Parathyroid adenoma (tissue), 2 donors: ENCODE measurements at regions not wholly inside any gene's neighbourhood (a gene's known extent, or its start where the extent isn't known, plus 50 kb on each side); places are given as distances from the start of the nearest gene placed in this dataset.

ENCODE experiments used
- H2AFZ ChIP-seq: fragments of 300-600 bp; sonication (generic); one replicate; pipeline ENCODE4 v1.7.0; 2017; ENCODE audit warnings: antibody characterized with exemption, mild to moderate bottlenecking
- H3K27ac ChIP-seq: fragments of 300-600 bp; sonication (generic); one replicate; pipeline ENCODE4 v1.7.0; 2017
- H3K27me3 ChIP-seq: fragments of 300-600 bp; sonication (generic); one replicate; pipeline ENCODE4 v1.7.0; 2017; ENCODE audit warnings: low read length; ENCODE audit not compliant: control insufficient read depth, insufficient read depth
- H3K36me3 ChIP-seq: fragments of 300-600 bp; sonication (generic); one replicate; pipeline ENCODE4 v1.7.0; 2017; ENCODE audit warnings: low read length; ENCODE audit not compliant: control insufficient read depth, insufficient read depth
- H3K4me1 ChIP-seq: fragments of 300-600 bp; sonication (generic); one replicate; pipeline ENCODE4 v1.7.0; 2017; ENCODE audit warnings: control low read depth
- H3K4me2 ChIP-seq: fragments of 300-600 bp; sonication (generic); one replicate; pipeline ENCODE4 v1.7.0; 2017; ENCODE audit warnings: low read length
- H3K4me3 ChIP-seq: fragments of 300-600 bp; sonication (generic); one replicate; pipeline ENCODE4 v1.7.0; 2017; ENCODE audit warnings: low read depth, low read length
- H3K79me2 ChIP-seq: fragments of 300-600 bp; sonication (generic); one replicate; pipeline ENCODE4 v1.7.0; 2017; ENCODE audit warnings: control low read depth
- H3K9ac ChIP-seq: fragments of 300-600 bp; sonication (generic); one replicate; pipeline ENCODE4 v1.7.0; 2017; ENCODE audit warnings: mild to moderate bottlenecking
- H3K9me3 ChIP-seq: fragments of 300-600 bp; sonication (generic); one replicate; pipeline ENCODE4 v1.7.0; 2017; ENCODE audit warnings: low read length; ENCODE audit not compliant: control insufficient read depth
- TF ChIP-seq, protein P1 (sequence below): fragments of 300-600 bp; sonication (generic); IDR thresholded peaks from one replicate; pipeline ENCODE4 v1.7.0; 2017; ENCODE audit warnings: antibody characterized with exemption, mild to moderate bottlenecking
- donor health status: primary hyperparathyroidism.

DNA sequence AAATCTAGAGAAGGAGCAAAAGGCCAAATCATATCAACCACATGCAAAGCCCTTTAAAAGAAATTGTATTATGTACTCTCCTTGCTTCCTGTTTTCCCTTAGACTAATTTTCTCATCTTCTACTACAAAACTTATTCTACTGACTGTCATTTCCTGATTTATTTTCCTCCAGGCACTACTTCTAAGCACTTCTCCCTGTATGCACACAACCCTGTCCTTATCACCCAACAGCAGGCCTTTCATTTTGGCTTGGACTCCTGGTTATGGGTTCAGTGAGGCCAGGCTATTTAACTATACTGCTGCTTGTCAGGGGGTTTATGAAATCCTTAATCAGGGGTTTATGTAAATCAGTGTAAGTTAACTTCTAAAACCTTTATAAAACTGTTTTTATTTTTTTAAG, 205.1 kb upstream of the FAM98A start:
- no peak overlapping the region for H3K27ac ChIP-seq
- no peaks in the 10 kb centered on the region for H3K27me3 ChIP-seq
- no peak overlapping the region for H3K9ac ChIP-seq
- no peaks in the 10 kb centered on the region for H3K4me1 ChIP-seq
- TF ChIP-seq, protein P1, sequence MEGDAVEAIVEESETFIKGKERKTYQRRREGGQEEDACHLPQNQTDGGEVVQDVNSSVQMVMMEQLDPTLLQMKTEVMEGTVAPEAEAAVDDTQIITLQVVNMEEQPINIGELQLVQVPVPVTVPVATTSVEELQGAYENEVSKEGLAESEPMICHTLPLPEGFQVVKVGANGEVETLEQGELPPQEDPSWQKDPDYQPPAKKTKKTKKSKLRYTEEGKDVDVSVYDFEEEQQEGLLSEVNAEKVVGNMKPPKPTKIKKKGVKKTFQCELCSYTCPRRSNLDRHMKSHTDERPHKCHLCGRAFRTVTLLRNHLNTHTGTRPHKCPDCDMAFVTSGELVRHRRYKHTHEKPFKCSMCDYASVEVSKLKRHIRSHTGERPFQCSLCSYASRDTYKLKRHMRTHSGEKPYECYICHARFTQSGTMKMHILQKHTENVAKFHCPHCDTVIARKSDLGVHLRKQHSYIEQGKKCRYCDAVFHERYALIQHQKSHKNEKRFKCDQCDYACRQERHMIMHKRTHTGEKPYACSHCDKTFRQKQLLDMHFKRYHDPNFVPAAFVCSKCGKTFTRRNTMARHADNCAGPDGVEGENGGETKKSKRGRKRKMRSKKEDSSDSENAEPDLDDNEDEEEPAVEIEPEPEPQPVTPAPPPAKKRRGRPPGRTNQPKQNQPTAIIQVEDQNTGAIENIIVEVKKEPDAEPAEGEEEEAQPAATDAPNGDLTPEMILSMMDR = no peak
- H3K79me2 ChIP-seq = no peaks in the 10 kb centered on the region
- H3K4me3 ChIP-seq = no peak overlapping the region
- no peaks in the 10 kb centered on the region for H3K36me3 ChIP-seq
- H3K4me2 ChIP-seq = no peak overlapping the region
- no peak overlapping the region for H2AFZ ChIP-seq
- no peaks in the 10 kb centered on the region for H3K9me3 ChIP-seq

DNA sequence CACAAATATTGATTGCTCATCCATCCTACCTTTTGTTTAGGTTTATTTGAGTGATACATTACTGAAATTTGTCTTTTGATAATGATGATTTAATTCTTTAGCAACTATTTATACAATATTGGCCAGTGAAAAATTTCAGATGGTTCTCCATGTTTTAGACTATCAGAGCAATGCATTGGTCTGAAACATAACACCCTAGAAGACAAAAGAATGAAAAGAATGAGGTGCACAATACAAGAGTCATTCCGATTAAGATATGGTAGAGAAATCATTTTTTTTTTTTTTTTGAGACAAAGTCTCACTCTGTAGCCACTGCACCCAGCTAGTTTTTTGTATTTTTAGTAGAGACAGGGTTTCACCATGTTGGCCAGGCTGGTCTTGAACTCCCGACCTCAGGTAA, 197.4 kb upstream of the FAM98A start:
- H3K4me2 ChIP-seq = no peak overlapping the region
- no peak overlapping the region for H2AFZ ChIP-seq
- H3K9ac ChIP-seq = no peak overlapping the region
- H3K36me3 ChIP-seq = no peaks in the 10 kb centered on the region
- no peak overlapping the region for H3K27ac ChIP-seq
- no peaks in the 10 kb centered on the region for H3K4me1 ChIP-seq
- H3K79me2 ChIP-seq = no peaks in the 10 kb centered on the region
- no peaks in the 10 kb centered on the region for H3K27me3 ChIP-seq
- H3K9me3 ChIP-seq = no peaks in the 10 kb centered on the region
- H3K4me3 ChIP-seq = no peak overlapping the region
- TF ChIP-seq, protein P1 = no peak

DNA sequence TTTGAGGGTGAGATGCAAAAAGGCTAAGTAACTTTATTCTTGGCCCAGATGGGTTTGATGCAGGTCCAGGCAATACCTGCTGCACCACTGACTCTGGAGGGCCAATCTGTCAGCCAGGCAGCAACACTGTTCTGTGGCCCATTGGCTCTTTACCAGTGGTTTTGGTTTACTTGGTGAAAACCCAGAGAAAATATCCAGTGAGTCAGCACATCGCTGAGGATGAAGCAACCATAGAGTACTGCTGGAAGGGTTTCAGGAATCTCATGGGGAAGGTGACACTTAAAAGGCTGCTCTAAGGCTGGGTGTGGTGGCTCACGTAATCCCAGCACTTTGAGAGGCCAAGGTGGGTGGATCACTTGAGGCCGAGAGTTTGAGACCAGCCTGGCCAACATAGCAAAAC, 192.5 kb upstream of the FAM98A start:
- H3K9ac ChIP-seq = no peak overlapping the region
- TF ChIP-seq, protein P1 = no peak
- no peaks in the 10 kb centered on the region for H3K27me3 ChIP-seq
- H3K27ac ChIP-seq = no peak overlapping the region
- no peak overlapping the region for H2AFZ ChIP-seq
- H3K79me2 ChIP-seq = no peaks in the 10 kb centered on the region
- no peaks in the 10 kb centered on the region for H3K9me3 ChIP-seq
- H3K4me3 ChIP-seq = no peak overlapping the region
- H3K4me1 ChIP-seq = no peaks in the 10 kb centered on the region
- H3K36me3 ChIP-seq = no peaks in the 10 kb centered on the region
- H3K4me2 ChIP-seq = no peak overlapping the region

DNA sequence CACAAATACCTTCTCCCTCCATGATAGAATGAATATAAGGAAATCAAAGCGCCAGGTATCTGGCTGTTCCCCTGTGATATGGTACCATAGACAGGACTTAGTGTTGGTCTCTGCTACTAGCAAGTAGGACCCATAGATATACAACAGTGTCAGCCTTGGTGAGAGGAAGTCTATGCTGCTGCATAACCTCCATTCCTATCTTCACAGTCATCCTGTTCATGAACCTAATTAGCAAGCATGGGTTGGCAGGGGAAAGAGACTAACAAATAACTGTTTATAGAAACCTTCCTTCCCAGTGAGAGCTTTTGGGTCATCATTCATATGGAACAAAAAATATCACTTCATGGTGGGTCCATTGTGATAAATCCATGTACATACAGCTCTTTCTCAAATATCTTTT, 188.9 kb upstream of the FAM98A start:
- no peaks in the 10 kb centered on the region for H3K36me3 ChIP-seq
- no peak overlapping the region for H2AFZ ChIP-seq
- H3K79me2 ChIP-seq = no peaks in the 10 kb centered on the region
- TF ChIP-seq, protein P1 = no peak
- H3K9ac ChIP-seq = no peak overlapping the region
- H3K4me2 ChIP-seq = no peak overlapping the region
- no peak overlapping the region for H3K27ac ChIP-seq
- no peak overlapping the region for H3K4me3 ChIP-seq
- H3K9me3 ChIP-seq = no peaks in the 10 kb centered on the region
- H3K4me1 ChIP-seq = peaks cover 9% of the 10 kb centered on the region
- no peaks in the 10 kb centered on the region for H3K27me3 ChIP-seq

DNA sequence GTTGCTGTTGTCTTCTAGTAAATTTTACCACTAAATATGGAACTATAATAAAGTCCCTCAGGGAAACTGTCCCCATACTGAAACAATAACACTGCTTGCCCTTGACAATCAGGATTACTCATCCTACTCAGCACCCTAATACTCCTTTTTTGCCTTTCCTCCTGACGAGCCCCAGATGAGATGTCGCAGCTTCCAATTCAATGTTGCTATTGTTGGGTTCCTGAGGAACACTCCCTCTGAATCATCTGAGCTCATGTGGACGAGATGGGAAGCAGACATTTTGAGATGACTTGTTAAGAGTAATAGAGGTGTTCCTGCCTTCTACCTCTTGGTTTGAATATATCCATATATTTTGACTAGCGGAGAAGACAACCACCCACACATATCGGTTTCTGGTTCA, 187.8 kb upstream of the FAM98A start:
- peaks cover 9% of the 10 kb centered on the region for H3K4me1 ChIP-seq
- no peak overlapping the region for H2AFZ ChIP-seq
- H3K36me3 ChIP-seq = no peaks in the 10 kb centered on the region
- no peaks in the 10 kb centered on the region for H3K27me3 ChIP-seq
- H3K9ac ChIP-seq = no peak overlapping the region
- no peaks in the 10 kb centered on the region for H3K9me3 ChIP-seq
- no peak overlapping the region for H3K27ac ChIP-seq
- no peak overlapping the region for H3K4me3 ChIP-seq
- H3K79me2 ChIP-seq = no peaks in the 10 kb centered on the region
- no peak overlapping the region for H3K4me2 ChIP-seq
- TF ChIP-seq, protein P1 = no peak
